Left ventricle myocardium inferior (tissue), 1 donor: ENCODE measurements at regions not wholly inside any gene's neighbourhood (a gene's known extent, or its start where the extent isn't known, plus 50 kb on each side); places are given as distances from the start of the nearest gene placed in this dataset.

Experiments used
- DNase-seq: peaks from one replicate; pipeline ENCODE4 v3.0.0-alpha.2; 2020
- H3K27ac ChIP-seq: fragments of 200-600 bp; replicated peaks from 2 replicates; pipeline ENCODE4 v1.8.0; 2021
- H3K27me3 ChIP-seq: fragments of 200-600 bp; 2 replicates; pipeline ENCODE4 v1.8.0; 2021; ENCODE audit warnings: low read depth
- H3K36me3 ChIP-seq: fragments of 200-600 bp; 2 replicates; pipeline ENCODE4 v1.8.0; 2021
- H3K4me1 ChIP-seq: fragments of 200-600 bp; 2 replicates; pipeline ENCODE4 v1.8.0; 2021
- H3K4me3 ChIP-seq: fragments of 200-600 bp; 2 replicates; pipeline ENCODE4 v1.8.0; 2021; ENCODE audit warnings: mild to moderate bottlenecking, moderate library complexity
- H3K9me3 ChIP-seq: fragments of 200-600 bp; replicated peaks from 2 replicates; pipeline ENCODE4 v1.8.0; 2021
- CTCF ChIP-seq: fragments of 200-600 bp; IDR thresholded peaks from 2 replicates; pipeline ENCODE4 v1.8.0; 2021; ENCODE audit warnings: antibody characterized with exemption, mild to moderate bottlenecking, borderline replicate concordance
- intact Hi-C: fragments of 100-400 bp; cut with micrococcal nuclease; formaldehyde crosslinking; loops from one replicate; pipeline ENCODE4 v1.11.0; 2022
- donor health status: DM: no; HTN: yes; CAD: no; lungs with severe emphysema.

GRCh38 chr10:106317554-106317953, 847.0 kb downstream of the SORCS1 start:
- H3K27ac ChIP-seq: no peak overlapping the region

GRCh38 chr10:106313041-106313440, 851.5 kb downstream of the SORCS1 start:
- Histone ChIP-seq H3K9me3 (no peaks in the 10 kb centered on the region), H3K36me3 (no peaks in the 10 kb centered on the region), H3K4me1 (no peaks in the 10 kb centered on the region), H3K27ac (no peak overlapping the region), H3K27me3 (no peaks in the 10 kb centered on the region), H3K4me3 (no peak overlapping the region)
- no peak for DNase-seq
- TF ChIP-seq CTCF: no peak
- intact Hi-C loops: no loop called here

More at GRCh38 chr10:106317554-106317953, 847.0 kb downstream of the SORCS1 start:
- intact Hi-C loops: no loop called here
- no peaks in the 10 kb centered on the region for H3K36me3 ChIP-seq
- no peaks in the 10 kb centered on the region for H3K27me3 ChIP-seq
- no peak for DNase-seq
- no peak for TF ChIP-seq CTCF
- no peaks in the 10 kb centered on the region for H3K9me3 ChIP-seq
- H3K4me1 ChIP-seq: no peaks in the 10 kb centered on the region
- no peak overlapping the region for H3K4me3 ChIP-seq

- Histone ChIP-seq H3K27ac (no peak overlapping the region), H3K9me3 (no peaks in the 10 kb centered on the region), H3K36me3 (no peaks in the 10 kb centered on the region), H3K4me1 (no peaks in the 10 kb centered on the region), H3K4me3 (no peak overlapping the region), H3K27me3 (no peaks in the 10 kb centered on the region)
- intact Hi-C loops: no loop called here
- TF ChIP-seq CTCF: no peak
- no peak for DNase-seq
Observed at GRCh38 chr10:106312087-106312486, 852.4 kb downstream of the SORCS1 start.

GRCh38 chr10:106311590-106311989, 852.9 kb downstream of the SORCS1 start:
- no peaks in the 10 kb centered on the region for H3K36me3 ChIP-seq
- no peaks in the 10 kb centered on the region for H3K27me3 ChIP-seq
- no peak for DNase-seq
- no peak overlapping the region for H3K4me3 ChIP-seq
- TF ChIP-seq CTCF: no peak
- no peaks in the 10 kb centered on the region for H3K4me1 ChIP-seq
- H3K27ac ChIP-seq: no peak overlapping the region
- intact Hi-C loops: no loop called here
- H3K9me3 ChIP-seq: no peaks in the 10 kb centered on the region

- intact Hi-C loops: no loop called here
- Histone ChIP-seq H3K4me3 (no peak overlapping the region), H3K27me3 (no peaks in the 10 kb centered on the region), H3K36me3 (no peaks in the 10 kb centered on the region), H3K9me3 (no peaks in the 10 kb centered on the region), H3K27ac (no peak overlapping the region), H3K4me1 (no peaks in the 10 kb centered on the region)
- no peak for DNase-seq
- TF ChIP-seq CTCF: no peak
Observed at GRCh38 chr10:106310596-106310995, 853.9 kb downstream of the SORCS1 start.

GRCh38 chr10:106309376-106309775, 855.1 kb downstream of the SORCS1 start:
- no peaks in the 10 kb centered on the region for H3K27me3 ChIP-seq
- H3K36me3 ChIP-seq: no peaks in the 10 kb centered on the region
- H3K4me3 ChIP-seq: no peak overlapping the region
- intact Hi-C loops: no loop called here
- no peak overlapping the region for H3K27ac ChIP-seq
- DNase-seq: no peak
- TF ChIP-seq CTCF: no peak
- no peaks in the 10 kb centered on the region for H3K9me3 ChIP-seq
- no peaks in the 10 kb centered on the region for H3K4me1 ChIP-seq
